UCSD-AML1 (cell line): ENCODE measurements at regions not wholly inside any gene's neighbourhood (a gene's known extent, or its start where the extent isn't known, plus 50 kb on each side); places are given as distances from the start of the nearest gene placed in this dataset.
"Not testable (repeated sequence)": the region's sequence is repeated elsewhere in the genome, so short reads cannot be mapped to it uniquely, and the experiment has no call there.

Source experiments
- DNase-seq: peaks from one replicate; lab custom pipeline; 2025; ENCODE audit not compliant: unreplicated experiment; lab: John Stamatoyannopoulos, UW

GRCh38 chr3:87733671-87734367 lies 325.0 kb downstream of the CGGBP1 start:
- DNase-seq = no peak

DNA sequence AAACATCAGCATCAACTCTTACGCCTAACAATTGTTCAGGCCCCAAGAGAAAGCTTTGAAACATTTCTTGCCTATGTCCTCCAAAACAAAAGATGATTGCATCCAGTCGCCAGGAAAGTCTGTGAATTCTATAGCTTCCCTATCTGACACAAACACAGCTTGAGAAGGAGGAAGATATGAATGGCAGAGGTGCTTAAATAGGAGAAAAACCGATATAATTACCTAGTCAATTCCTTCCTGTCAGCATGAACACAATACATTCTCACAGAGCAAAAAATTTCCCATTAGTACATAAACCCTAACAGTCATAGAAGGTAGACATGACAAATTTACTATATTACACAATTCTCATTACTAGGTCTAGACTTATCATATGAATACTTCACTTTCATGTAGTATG lies 326.5 kb downstream of the CGGBP1 start:
- DNase-seq = no peak

DNA sequence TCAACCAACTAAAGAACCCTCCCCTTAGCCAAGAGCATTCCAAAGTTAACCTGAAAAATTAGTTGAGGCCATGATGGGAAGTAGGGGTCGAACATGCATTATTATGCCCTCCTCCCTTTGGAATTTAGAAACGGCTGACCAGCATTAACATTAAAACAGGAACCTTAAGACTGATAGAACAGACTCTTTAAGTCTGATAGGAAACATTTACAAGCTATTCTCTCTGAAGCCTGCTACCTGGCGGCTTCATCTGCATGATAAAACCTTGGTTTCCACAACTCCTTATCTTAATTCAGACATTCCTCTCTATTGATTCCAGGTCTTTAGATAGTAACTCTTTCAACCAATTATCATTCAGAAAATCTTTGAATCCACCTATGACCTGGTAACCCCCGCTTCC lies 331.0 kb downstream of the CGGBP1 start:
- DNase-seq = no peak

DNA sequence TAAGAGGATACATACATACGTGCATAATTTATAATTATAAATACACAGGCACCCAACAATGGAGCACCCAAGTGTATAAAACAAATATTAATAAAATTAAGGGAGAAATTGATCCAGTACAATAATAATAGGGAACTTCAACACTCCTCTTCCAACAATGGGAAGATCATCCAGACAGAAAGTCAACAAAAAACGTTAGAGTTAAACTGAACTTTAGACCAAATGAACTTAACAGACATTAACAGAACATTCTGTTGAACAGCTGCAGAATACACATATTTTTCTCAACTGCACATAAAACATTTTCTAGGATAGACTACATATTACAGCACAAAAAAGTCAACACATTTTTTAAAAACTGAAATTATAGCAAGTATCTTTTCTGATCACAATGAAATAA lies 339.7 kb downstream of the CGGBP1 start:
- DNase-seq = no peak

GRCh38 chr3:87710511-87710910 lies 348.3 kb downstream of the CGGBP1 start:
- no peak for DNase-seq

DNA sequence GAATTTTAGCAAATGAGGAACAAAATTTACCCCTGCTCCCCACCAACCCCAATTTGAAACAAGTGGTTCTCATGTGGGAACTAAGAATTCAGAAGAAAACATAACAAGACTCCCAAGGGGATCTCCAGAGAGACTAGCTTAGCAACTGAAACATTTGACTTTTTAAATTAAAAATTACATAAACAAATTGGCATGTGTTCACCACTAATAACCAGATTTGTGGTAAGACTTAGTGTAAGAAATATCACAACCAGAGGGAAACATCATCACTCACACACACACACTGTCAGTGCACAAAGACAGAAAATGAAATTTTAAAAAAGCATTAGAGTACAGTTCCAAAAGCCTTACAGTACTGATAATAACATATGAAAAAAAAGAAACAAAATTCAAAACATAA lies 348.8 kb downstream of the CGGBP1 start:
- DNase-seq = no peak

DNA sequence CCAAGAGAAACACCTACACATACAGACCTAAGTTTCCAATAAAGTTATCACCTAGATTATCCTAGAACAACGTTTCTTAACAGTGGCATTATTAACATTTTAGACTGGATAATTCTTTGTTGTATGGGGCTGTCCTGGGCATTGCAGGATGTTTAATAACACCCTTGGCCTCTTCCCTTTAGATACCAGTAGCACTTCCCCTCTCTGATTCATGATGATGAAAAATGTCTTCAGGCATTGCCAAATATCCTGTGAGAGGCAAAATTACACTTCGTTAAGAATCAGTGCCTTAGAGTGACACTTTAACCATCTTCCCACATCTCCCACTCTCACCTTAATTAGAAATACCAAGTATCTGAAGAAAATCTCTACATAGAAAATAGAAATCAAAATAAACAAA lies 352.6 kb downstream of the CGGBP1 start:
- DNase-seq = no peak

DNA sequence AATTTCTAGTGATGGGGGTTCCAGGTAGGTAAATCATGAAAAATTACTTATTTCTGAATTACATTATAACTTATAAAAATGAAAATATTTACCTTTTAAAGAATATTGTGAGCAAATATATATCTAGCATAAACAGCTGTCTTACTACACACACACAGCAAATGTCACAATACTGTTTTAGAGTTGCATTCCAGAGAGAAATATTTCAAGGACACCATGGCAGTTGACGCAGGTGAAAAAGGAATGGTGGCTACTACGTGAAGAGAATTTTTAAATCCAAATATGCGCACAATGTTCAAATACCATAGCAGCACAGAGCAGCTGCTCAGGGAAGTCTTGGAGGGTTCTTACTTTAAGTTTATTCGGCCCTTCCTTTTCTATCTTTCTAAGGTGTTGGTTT lies 356.2 kb downstream of the CGGBP1 start:
- no peak for DNase-seq

GRCh38 chr3:87696124-87697013 lies 362.4 kb downstream of the CGGBP1 start:
- no peak for DNase-seq

DNA sequence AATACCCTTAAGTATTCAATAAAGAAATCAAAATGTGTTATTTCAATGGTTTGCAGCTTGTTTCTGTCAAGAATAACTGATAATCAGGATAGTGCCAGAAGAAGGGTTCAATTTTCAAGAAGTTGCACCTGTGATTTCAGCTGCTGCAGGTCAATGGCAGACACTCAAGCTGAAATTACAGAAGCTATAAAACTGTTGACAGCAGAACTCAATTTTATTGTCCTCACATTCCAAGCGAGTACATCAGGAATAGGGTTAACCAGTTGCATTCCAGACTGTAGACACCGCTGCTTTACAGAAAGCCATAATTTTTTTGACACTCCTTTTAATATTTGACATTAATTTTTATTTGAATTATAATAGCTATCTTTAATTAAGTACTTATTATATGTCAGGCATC lies 364.1 kb downstream of the CGGBP1 start:
- no peak for DNase-seq

DNA sequence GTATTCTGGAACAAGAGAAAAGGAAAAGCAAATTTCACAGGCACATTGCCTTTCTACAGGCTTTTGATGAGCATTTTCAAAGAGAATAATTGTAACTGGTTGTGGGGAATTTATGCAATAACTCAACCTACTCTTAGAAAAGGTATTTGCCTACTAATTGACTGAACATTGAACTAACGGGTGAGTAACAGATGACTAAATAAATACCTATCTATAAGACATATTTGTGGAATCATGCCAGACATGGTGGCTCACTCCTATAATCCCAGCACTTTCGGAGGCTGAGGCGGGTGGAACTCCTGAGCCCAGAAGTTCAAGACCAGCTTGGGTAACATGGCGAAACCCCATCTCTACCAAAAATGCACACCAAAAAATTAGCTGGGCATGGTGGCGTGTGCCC lies 367.7 kb downstream of the CGGBP1 start:
- no peak for DNase-seq

DNA sequence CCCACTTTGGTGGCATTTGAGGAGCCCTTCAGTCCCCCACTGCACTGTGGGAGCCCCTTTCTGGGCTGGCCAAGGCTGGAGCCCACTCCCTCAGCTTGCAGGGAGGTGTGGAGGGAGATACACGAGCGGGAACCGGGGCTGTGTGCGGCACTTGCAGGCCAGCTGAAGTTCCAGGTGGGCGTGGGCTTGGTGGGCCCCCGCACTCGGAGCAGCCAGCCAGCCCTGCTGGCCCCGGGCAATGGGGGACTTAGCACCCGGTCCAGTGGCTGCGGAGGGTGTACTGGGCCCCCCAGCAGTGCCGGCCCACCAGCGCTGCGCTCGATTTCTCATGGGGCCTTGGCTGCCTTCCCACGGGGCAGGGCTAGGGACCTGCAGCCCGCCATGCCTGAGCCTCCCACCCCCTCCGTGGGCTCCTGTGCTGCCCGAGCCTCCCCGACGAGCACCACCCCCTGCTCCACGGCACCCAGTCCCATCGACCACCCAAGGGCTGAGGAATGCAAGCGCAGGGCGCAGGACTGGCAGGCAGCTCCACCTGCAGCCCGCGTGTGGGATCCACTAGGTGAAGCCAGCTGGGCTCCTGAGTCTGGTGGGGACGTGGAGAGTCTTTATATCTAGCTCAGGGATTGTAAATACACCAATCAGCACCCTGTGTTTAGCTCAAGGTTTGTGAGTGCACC lies 379.7 kb downstream of the CGGBP1 start:
- DNase-seq = not testable (repeated sequence)

DNA sequence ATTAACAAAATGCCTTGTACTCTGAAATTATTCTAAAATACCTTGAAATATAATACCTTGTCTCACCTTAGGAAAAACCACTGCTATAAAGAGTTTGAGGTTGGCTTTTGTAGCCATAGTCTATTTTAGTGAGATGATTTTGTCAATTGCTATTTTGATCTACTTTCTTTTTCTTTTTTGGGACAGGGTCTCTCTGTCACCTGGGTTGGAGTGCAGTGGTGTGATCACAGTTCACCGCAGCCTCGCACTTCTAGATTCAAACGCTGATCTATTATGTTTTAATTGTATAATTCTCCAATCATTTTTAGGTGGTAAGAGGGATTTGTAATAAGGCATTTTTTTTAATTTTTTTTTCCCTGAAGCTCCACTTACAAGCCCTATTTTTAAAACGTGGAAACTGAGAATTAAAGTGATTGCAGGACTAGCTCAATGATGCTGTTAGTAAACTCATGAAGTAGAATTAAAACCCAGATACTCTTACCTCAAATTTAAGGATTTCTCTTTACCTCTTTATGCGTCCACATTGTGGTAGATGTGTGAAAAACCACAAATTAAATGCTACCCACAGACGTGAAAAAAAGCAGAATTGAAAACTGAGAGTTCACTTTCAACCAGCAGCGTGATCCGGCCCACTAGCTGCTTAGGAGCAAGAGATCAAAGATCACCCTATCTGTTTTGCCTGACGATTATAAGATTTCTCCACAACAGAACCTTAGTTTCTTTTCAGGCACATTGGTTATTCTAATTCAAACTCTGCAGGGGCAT lies 384.2 kb downstream of the CGGBP1 start:
- DNase-seq = no peak

DNA sequence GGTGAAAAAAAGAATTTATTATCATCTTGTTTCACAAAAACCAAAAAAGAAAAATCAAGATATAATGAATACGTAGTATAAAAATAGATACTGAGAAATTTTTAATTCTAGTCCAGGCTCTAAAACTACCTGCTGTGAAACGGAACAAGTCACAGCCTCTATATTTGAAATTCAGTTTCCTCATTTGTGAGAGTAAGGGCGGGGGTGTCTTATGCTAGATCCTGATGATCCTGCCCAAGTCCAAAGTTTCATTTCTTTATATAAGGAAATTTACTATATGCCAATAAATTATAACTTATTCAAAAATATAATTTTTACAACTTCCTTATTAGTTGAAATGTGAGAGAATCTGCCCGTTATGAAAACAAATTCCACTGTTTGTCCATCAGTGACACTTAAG lies 385.7 kb downstream of the CGGBP1 start:
- DNase-seq = no peak

DNA sequence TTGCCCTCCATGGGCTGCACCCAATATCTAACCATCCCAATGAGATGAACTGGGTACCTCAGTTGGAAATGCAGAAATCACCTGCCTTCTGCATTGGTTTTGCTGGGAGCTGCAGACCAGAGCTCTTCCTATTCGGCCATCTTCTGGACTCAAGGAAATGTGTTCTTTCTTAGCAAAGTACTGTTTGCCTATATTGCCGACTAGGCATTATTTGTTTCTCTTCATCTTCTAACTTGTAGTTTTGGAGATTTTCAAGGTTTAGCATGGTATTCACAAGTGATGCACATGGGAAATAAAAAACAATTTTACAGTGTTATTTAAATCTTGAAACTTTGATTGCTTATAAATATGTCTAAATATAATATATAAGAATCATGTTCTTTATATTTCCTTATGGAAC lies 377.8 kb upstream of the POU1F1 start:
- no peak for DNase-seq

DNA sequence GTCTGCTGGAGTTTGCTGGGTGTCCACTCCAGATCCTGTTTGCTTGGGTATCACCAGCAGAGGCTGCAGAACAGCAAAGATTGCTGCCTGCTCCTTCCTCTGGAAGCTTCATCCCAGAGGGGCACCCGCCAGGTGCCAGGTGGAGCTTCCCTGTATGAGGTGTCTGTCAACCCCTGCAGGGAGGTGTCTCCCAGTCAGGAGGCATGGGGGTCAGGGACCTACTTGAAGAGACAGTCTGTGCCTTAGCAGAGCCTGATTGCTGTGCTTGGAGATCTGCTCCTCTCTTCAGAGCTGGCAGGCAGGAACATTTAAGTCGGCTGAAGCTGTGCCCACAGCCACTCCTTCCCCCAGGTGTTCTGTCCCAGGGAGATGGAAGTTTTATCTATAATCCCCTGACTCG lies 376.8 kb upstream of the POU1F1 start:
- DNase-seq = not testable (repeated sequence)

DNA sequence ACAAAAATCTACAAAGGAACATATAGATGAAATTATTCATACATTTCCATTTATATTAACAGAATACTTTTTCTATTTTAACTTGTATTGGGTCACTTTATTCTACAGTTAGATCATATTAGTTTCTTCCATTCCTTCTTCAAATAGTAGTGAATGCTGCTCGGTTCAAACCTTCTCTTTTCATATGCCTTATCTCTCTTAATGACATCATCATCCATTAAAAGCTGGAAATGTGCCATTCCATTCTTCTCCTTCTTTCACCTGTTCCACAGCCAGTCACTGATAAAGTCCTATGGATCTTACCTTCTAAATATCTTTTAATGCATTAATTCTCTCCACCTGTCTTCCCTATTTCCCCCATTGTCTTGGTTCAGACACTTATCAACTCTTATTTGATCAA lies 358.0 kb upstream of the POU1F1 start:
- DNase-seq = no peak

- DNase-seq = no peak
These were observed 350.9 kb upstream of the POU1F1 start for GRCh38 chr3:87627316-87627715.

DNA sequence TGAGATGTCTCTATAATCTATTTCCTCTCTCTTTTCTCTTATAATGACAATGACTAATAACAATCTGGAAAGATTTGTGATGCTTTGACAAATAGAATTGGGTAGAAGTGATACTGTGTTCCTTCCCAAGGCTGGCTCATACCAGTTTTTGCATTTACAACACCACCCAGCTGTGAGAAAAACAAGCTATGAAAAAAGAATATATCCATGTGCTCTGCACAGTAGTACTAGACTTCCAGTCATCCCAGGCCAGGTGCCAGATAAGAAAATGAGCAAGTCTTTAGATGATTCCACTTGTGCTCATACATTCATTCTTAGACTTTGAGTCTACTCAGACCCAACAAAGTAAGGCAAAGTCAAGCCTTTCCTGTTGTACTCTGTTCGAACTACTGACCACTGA lies 350.2 kb upstream of the POU1F1 start:
- no peak for DNase-seq

DNA sequence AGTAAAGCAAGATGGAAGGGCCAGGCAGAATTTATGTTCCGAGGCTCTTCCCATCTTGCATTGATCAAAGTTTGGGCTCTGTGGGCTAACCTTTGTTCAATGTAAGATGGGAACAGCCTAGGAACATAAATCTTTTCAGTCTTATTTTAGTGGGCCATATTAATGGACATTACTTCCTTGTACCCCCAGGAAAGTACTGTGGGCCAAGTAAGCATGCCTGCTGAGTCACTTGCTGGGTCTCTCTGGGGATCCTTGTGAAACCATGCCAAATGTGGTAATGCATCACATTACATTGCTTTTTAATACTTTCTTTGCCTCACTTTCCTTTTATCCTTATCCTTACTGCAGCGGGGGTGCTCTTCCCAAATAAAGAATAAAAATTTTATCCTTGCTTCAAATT lies 349.5 kb upstream of the POU1F1 start:
- no peak for DNase-seq

DNA sequence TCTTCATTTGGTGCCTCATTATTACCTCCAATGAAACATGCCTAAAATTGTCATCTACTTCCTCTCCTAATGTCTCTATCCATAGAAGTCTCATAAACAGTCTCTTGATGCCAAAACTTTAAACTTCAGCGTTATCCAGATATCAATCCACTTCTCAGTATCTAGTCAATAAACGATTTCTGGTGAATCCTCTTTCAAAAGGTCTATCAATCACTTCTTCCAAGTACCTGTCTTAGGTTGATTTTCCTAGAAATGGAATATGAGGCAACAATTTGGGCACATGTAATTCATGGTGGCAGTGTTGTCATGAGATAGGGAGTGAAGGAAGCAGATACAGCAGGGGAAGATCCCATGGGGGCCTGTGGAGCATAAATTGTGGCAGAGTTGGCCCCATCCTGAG lies 348.5 kb upstream of the POU1F1 start:
- no peak for DNase-seq
